Stimulated activated naive CD8-positive, alpha-beta T cell treated with anti-CD3 and anti-CD28 coated beads, Interleukin-15, amount 100 ng/mL, for 72 hours (primary cell): ENCODE measurements at regions not wholly inside any gene's neighbourhood (a gene's known extent, or its start where the extent isn't known, plus 50 kb on each side); places are given as distances from the start of the nearest gene placed in this dataset.

Experiments used
- ATAC-seq: fragments of 150-1000 bp; cut with Tn5 transposase; 2 replicates; pipeline ENCODE4 v1.10.0; 2021; ENCODE audit warnings: mild to moderate bottlenecking, moderate library complexity
- DNase-seq, 2 donors: peaks; one replicate each; pipeline ENCODE4 v3.0.0; 2021 to 2022
- H3K27ac Mint-ChIP-seq, 2 donors: one replicate each; pipeline ENCODE4 v1.8.0; 2022; ENCODE audit warnings: mild to moderate bottlenecking in 2 of 2, mixed read lengths in 2 of 2, moderate library complexity in 2 of 2
- H3K27me3 Mint-ChIP-seq: one replicate; pipeline ENCODE4 v1.8.0; 2022; ENCODE audit warnings: mixed read lengths
- H3K4me1 Mint-ChIP-seq: one replicate; pipeline ENCODE4 v1.8.0; 2022; ENCODE audit warnings: mild to moderate bottlenecking, mixed read lengths
- H3K4me3 Mint-ChIP-seq, 2 donors: one replicate each; pipeline ENCODE4 v1.8.0; 2022; ENCODE audit warnings: mild to moderate bottlenecking in 2 of 2, mixed read lengths in 2 of 2, moderate library complexity in 1 of 2
- H3K9me3 Mint-ChIP-seq, 2 donors: one replicate each; pipeline ENCODE4 v1.8.0; 2022; ENCODE audit warnings: mixed read lengths in 2 of 2

DNA sequence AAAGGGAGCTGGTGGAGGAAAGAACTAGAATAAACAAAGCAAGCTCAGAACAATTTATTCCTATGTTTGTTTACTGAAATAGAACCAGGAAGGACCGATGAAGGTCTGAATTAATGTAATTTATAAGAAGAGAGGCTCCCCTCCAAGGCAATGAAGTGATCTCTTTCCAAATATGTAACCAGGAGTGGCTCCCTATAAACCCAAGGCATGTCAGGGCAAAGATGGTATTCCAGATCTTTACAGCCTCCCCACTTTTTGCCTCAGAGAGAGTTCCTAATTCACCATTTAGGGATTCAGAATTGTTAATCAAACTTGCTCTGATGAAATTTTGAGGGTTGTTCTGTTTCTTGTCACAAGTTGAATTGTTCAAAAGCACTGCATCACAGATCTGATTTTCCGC is 88.8 kb downstream of the HDGFL1 start:
- Mint-ChIP-seq H3K4me1 (no peaks in the 10 kb centered on the region), H3K4me3 (no peak overlapping the region), H3K9me3 (peaks cover 4 to 8% of the 10 kb centered on the region in 2 donors), H3K27ac (no peak overlapping the region), H3K27me3 (no peaks in the 10 kb centered on the region)
- ATAC-seq (no peak), DNase-seq (no peak)

DNA sequence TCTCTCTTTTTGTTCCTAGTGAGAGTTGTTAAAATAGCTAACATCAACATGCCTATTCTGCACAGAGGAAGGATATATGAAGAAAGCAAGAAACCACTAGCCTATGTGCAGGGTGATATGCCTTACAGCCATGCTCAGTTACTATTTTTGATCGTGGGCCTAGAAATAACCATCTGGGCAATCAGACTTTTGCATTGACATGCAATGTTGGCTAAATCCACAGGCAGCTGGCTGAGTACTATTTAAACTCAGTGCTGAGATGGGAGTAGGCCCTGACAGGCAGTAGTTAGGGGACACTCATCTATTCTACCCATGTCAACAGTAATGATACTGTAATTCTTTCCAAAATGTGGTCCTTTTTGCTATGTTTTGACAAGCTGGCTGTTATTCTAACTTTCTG is 89.6 kb downstream of the HDGFL1 start:
- no peak overlapping the region for H3K27ac Mint-ChIP-seq
- ATAC-seq: no peak
- H3K9me3 Mint-ChIP-seq: peaks cover 4 to 8% of the 10 kb centered on the region in 2 donors
- H3K4me3 Mint-ChIP-seq: no peak overlapping the region
- H3K27me3 Mint-ChIP-seq: no peaks in the 10 kb centered on the region
- no peaks in the 10 kb centered on the region for H3K4me1 Mint-ChIP-seq
- DNase-seq: no peak

GRCh38 chr6:22664968-22665367 is 95.6 kb downstream of the HDGFL1 start:
- DNase-seq (no peak), ATAC-seq (no peak)
- no peaks in the 10 kb centered on the region for H3K27me3 Mint-ChIP-seq
- no peak overlapping the region for H3K4me3 Mint-ChIP-seq
- no peaks in the 10 kb centered on the region for H3K4me1 Mint-ChIP-seq
- no peak overlapping the region for H3K27ac Mint-ChIP-seq
- H3K9me3 Mint-ChIP-seq: peaks cover 4 to 8% of the 10 kb centered on the region in 2 donors

- no peak for DNase-seq
- Mint-ChIP-seq H3K4me1 (no peaks in the 10 kb centered on the region), H3K4me3 (no peak overlapping the region), H3K9me3 (peaks cover 3 to 4% of the 10 kb centered on the region in 2 donors), H3K27me3 (no peaks in the 10 kb centered on the region), H3K27ac (no peak overlapping the region)
- ATAC-seq: no peak
Measured at GRCh38 chr6:22666021-22666420, 96.7 kb downstream of the HDGFL1 start.

GRCh38 chr6:22666586-22666985 is 97.2 kb downstream of the HDGFL1 start:
- Mint-ChIP-seq H3K4me3 (no peak overlapping the region), H3K27ac (no peak overlapping the region), H3K4me1 (no peaks in the 10 kb centered on the region), H3K27me3 (no peaks in the 10 kb centered on the region), H3K9me3 (no peaks in the 10 kb centered on the region)
- no peak for ATAC-seq
- DNase-seq: no peak

DNA sequence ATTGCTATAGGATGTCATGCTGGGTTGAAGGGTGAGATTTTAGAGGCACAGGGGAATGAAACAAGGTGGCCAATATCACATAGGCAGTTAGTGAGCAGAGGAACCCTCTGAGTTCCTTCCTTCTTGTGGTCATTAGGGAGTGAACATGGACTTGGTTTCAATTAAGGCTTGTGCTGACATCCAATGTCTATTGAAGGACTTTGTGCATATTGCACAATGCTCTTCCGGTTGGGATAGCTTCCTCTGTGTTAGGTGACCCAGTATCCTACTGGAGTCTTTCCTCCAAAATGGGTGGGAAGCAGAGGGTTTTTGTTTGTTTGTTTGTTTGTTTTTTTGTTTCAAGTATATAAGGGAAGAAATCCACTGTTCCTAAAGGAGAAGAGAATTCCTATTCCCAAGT is 98.5 kb downstream of the HDGFL1 start:
- Mint-ChIP-seq H3K27me3 (no peaks in the 10 kb centered on the region), H3K9me3 (no peaks in the 10 kb centered on the region), H3K27ac (no peak overlapping the region), H3K4me1 (no peaks in the 10 kb centered on the region), H3K4me3 (no peak overlapping the region)
- ATAC-seq: no peak
- DNase-seq: no peak

- no peak for ATAC-seq
- H3K9me3 Mint-ChIP-seq: no peaks in the 10 kb centered on the region
- no peak overlapping the region for H3K27ac Mint-ChIP-seq
- H3K4me1 Mint-ChIP-seq: no peaks in the 10 kb centered on the region
- H3K27me3 Mint-ChIP-seq: no peaks in the 10 kb centered on the region
- no peak for DNase-seq
- H3K4me3 Mint-ChIP-seq: no peak overlapping the region
Measured at GRCh38 chr6:22668307-22668706, 98.9 kb downstream of the HDGFL1 start.

- H3K4me1 Mint-ChIP-seq: no peaks in the 10 kb centered on the region
- no peak overlapping the region for H3K4me3 Mint-ChIP-seq
- peak overlapping the region in 1 of 2 donors; percentile 27 for H3K27ac Mint-ChIP-seq
- DNase-seq (no peak), ATAC-seq (no peak)
- H3K9me3 Mint-ChIP-seq: no peaks in the 10 kb centered on the region
- no peaks in the 10 kb centered on the region for H3K27me3 Mint-ChIP-seq
Measured at GRCh38 chr6:22668717-22669116, 99.4 kb downstream of the HDGFL1 start.

DNA sequence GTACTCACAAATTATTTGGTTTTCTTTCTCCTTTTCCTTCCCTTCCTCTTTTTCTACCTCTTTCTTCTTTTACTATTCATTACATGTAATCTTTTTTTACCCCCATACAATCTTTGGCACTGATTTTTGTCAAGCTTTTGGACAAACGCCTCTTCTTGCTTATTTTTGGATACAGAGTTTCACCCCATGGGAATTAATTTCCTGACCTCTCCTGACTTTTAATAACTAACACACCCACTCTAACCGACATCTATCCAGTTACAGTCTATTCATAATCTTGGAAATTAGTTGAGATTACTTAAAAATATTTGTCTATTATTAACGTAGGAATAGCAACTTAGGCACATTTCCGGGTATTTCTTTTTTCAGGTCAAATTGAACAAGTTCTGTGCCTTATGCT is 101.2 kb downstream of the HDGFL1 start:
- H3K27me3 Mint-ChIP-seq: no peaks in the 10 kb centered on the region
- H3K9me3 Mint-ChIP-seq: no peaks in the 10 kb centered on the region
- H3K27ac Mint-ChIP-seq: no peak overlapping the region
- ATAC-seq (no peak), DNase-seq (no peak)
- H3K4me1 Mint-ChIP-seq: no peaks in the 10 kb centered on the region
- H3K4me3 Mint-ChIP-seq: no peak overlapping the region

DNA sequence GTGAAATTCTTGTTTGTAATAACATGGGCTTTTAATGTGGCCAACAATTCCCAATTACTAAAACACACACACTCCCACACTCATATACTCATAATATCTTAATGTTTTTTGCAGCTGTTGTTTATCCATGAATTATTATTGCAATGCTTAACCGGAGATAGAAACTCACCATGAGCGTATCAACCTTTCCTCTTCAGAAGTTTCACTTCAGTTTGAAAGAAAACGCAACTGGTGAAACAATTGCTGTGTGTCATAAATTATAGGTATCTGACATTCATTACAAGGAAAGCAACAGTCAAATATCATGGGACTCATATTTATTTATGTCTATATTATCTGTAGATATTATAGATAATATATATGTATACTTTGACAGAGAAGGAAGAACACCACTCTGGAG is 104.1 kb downstream of the HDGFL1 start:
- no peak overlapping the region for H3K4me3 Mint-ChIP-seq
- no peak overlapping the region for H3K27ac Mint-ChIP-seq
- ATAC-seq (no peak), DNase-seq (no peak)
- no peaks in the 10 kb centered on the region for H3K27me3 Mint-ChIP-seq
- H3K4me1 Mint-ChIP-seq: no peaks in the 10 kb centered on the region
- no peaks in the 10 kb centered on the region for H3K9me3 Mint-ChIP-seq

GRCh38 chr6:22680950-22681349 is 111.6 kb downstream of the HDGFL1 start:
- DNase-seq (no peak), ATAC-seq (no peak)
- Mint-ChIP-seq H3K4me3 (no peak overlapping the region), H3K4me1 (no peaks in the 10 kb centered on the region), H3K27ac (no peak overlapping the region), H3K9me3 (no peaks in the 10 kb centered on the region), H3K27me3 (no peaks in the 10 kb centered on the region)

GRCh38 chr6:22681761-22682160 is 112.4 kb downstream of the HDGFL1 start:
- no peak for DNase-seq
- no peak overlapping the region for H3K27ac Mint-ChIP-seq
- ATAC-seq: no peak
- H3K27me3 Mint-ChIP-seq: no peaks in the 10 kb centered on the region
- H3K9me3 Mint-ChIP-seq: no peaks in the 10 kb centered on the region
- no peak overlapping the region for H3K4me3 Mint-ChIP-seq
- no peaks in the 10 kb centered on the region for H3K4me1 Mint-ChIP-seq

- Mint-ChIP-seq H3K4me1 (no peaks in the 10 kb centered on the region), H3K27ac (no peak overlapping the region), H3K9me3 (no peaks in the 10 kb centered on the region), H3K27me3 (no peaks in the 10 kb centered on the region), H3K4me3 (no peak overlapping the region)
- DNase-seq (no peak), ATAC-seq (no peak)
Measured at GRCh38 chr6:22682979-22683378, 113.6 kb downstream of the HDGFL1 start.

- Mint-ChIP-seq H3K9me3 (peaks cover 0 to 5% of the 10 kb centered on the region in 2 donors), H3K27ac (no peak overlapping the region), H3K4me1 (no peaks in the 10 kb centered on the region), H3K27me3 (no peaks in the 10 kb centered on the region), H3K4me3 (no peak overlapping the region)
- DNase-seq: no peak
- no peak for ATAC-seq
Measured at GRCh38 chr6:22690446-22690845, 121.1 kb downstream of the HDGFL1 start.

- no peaks in the 10 kb centered on the region for H3K4me1 Mint-ChIP-seq
- ATAC-seq (no peak), DNase-seq (no peak)
- no peak overlapping the region for H3K4me3 Mint-ChIP-seq
- H3K9me3 Mint-ChIP-seq: peaks cover 0 to 5% of the 10 kb centered on the region in 2 donors
- H3K27ac Mint-ChIP-seq: no peak overlapping the region
- no peaks in the 10 kb centered on the region for H3K27me3 Mint-ChIP-seq
Measured at GRCh38 chr6:22694092-22694724, 124.8 kb downstream of the HDGFL1 start.

GRCh38 chr6:22696481-22696880 is 127.1 kb downstream of the HDGFL1 start:
- DNase-seq (no peak), ATAC-seq (no peak)
- Mint-ChIP-seq H3K9me3 (no peaks in the 10 kb centered on the region), H3K4me1 (no peaks in the 10 kb centered on the region), H3K4me3 (no peak overlapping the region), H3K27ac (no peak overlapping the region), H3K27me3 (no peaks in the 10 kb centered on the region)

- no peaks in the 10 kb centered on the region for H3K4me1 Mint-ChIP-seq
- ATAC-seq (no peak), DNase-seq (no peak)
- H3K4me3 Mint-ChIP-seq: no peak overlapping the region
- no peaks in the 10 kb centered on the region for H3K9me3 Mint-ChIP-seq
- no peak overlapping the region for H3K27ac Mint-ChIP-seq
- no peaks in the 10 kb centered on the region for H3K27me3 Mint-ChIP-seq
Measured at GRCh38 chr6:22697306-22697705, 127.9 kb downstream of the HDGFL1 start.
